SIG-M5 treated with dmso at 0.1 percent for 504 hours (cell line): ENCODE measurements at regions not wholly inside any gene's neighbourhood (a gene's known extent, or its start where the extent isn't known, plus 50 kb on each side); places are given as distances from the start of the nearest gene placed in this dataset.

ENCODE experiments used
- DNase-seq: peaks from one replicate; lab custom pipeline; 2025; ENCODE audit not compliant: unreplicated experiment; lab: John Stamatoyannopoulos, UW

GRCh38 chr2:167462379-167462778, 574.1 kb downstream of the XIRP2 start:
- no peak for DNase-seq

GRCh38 chr2:167454036-167454435, 565.8 kb downstream of the XIRP2 start:
- DNase-seq, result no peak

- DNase-seq, result no peak
Observed at GRCh38 chr2:167451496-167452289, 563.4 kb downstream of the XIRP2 start.

GRCh38 chr2:167450364-167450763, 562.1 kb downstream of the XIRP2 start:
- no peak for DNase-seq

- no peak for DNase-seq
Observed at GRCh38 chr2:167440382-167440781, 552.1 kb downstream of the XIRP2 start.

GRCh38 chr2:167438206-167438605, 549.9 kb downstream of the XIRP2 start:
- DNase-seq, result no peak

- DNase-seq, result no peak
Observed at GRCh38 chr2:167431949-167432348, 543.7 kb downstream of the XIRP2 start.

- no peak for DNase-seq
Observed at GRCh38 chr2:167430447-167430846, 542.2 kb downstream of the XIRP2 start.

GRCh38 chr2:167424803-167425755, 536.8 kb downstream of the XIRP2 start:
- DNase-seq, result no peak

- DNase-seq, result no peak
Observed at GRCh38 chr2:167424221-167424620, 535.9 kb downstream of the XIRP2 start.

- DNase-seq, result no peak
Observed at GRCh38 chr2:167423731-167424130, 535.5 kb downstream of the XIRP2 start.

- no peak for DNase-seq
Observed at GRCh38 chr2:167420211-167420610, 531.9 kb downstream of the XIRP2 start.

GRCh38 chr2:167415068-167415467, 526.8 kb downstream of the XIRP2 start:
- DNase-seq, result no peak

- no peak for DNase-seq
Observed at GRCh38 chr2:167411367-167411766, 523.1 kb downstream of the XIRP2 start.

GRCh38 chr2:167406558-167406957, 518.3 kb downstream of the XIRP2 start:
- DNase-seq, result no peak

GRCh38 chr2:167404627-167405284, 516.5 kb downstream of the XIRP2 start:
- DNase-seq, result no peak

- no peak for DNase-seq
Observed at GRCh38 chr2:167401309-167401708, 513.0 kb downstream of the XIRP2 start.

GRCh38 chr2:167400546-167400945, 512.3 kb downstream of the XIRP2 start:
- no peak for DNase-seq

- no peak for DNase-seq
Observed at GRCh38 chr2:167398873-167399272, 510.6 kb downstream of the XIRP2 start.

GRCh38 chr2:167388901-167389300, 500.6 kb downstream of the XIRP2 start:
- DNase-seq, result no peak

- DNase-seq, result no peak
Observed at GRCh38 chr2:167388497-167388896, 500.2 kb downstream of the XIRP2 start.
